ENCODE measurements at regions not wholly inside any gene's neighbourhood (a gene's known extent, or its start where the extent isn't known, plus 50 kb on each side); places are given as distances from the start of the nearest gene placed in this dataset.

- no peak for TF ChIP-seq POLR2A (IDR thresholded peaks at IDR 0.05)
- TF ChIP-seq, protein P1, sequence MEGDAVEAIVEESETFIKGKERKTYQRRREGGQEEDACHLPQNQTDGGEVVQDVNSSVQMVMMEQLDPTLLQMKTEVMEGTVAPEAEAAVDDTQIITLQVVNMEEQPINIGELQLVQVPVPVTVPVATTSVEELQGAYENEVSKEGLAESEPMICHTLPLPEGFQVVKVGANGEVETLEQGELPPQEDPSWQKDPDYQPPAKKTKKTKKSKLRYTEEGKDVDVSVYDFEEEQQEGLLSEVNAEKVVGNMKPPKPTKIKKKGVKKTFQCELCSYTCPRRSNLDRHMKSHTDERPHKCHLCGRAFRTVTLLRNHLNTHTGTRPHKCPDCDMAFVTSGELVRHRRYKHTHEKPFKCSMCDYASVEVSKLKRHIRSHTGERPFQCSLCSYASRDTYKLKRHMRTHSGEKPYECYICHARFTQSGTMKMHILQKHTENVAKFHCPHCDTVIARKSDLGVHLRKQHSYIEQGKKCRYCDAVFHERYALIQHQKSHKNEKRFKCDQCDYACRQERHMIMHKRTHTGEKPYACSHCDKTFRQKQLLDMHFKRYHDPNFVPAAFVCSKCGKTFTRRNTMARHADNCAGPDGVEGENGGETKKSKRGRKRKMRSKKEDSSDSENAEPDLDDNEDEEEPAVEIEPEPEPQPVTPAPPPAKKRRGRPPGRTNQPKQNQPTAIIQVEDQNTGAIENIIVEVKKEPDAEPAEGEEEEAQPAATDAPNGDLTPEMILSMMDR (IDR thresholded peaks at IDR 0.05 in 8 of 11, conservative IDR thresholded peaks at IDR 0.05 in 3 of 11), result no peak
Observed at GRCh38 chr10:125455855-125456254, 227.1 kb downstream of the TEX36 start.
